HepG2 (cell line): ENCODE measurements at regions not wholly inside any gene's neighbourhood (a gene's known extent, or its start where the extent isn't known, plus 50 kb on each side); places are given as distances from the start of the nearest gene placed in this dataset.

Source experiments
- CAMTA2 ChIP-seq: sonication (generic); formaldehyde crosslinking; IDR thresholded peaks from 2 replicates; pipeline ENCODE4 v1.4.0; 2020; ENCODE audit warnings: mild to moderate bottlenecking, missing genetic modification reagents, borderline replicate concordance
- EP300 ChIP-seq, 3 experiments: sonication (generic) in 1 of 3; formaldehyde crosslinking in 1 of 3; IDR thresholded peaks; 2 replicates each; pipeline versions ENCODE4 v1.5.1 to v1.6.1; 2011 to 2020; ENCODE audit warnings: low read depth in 2 of 3, low read length in 2 of 3, borderline replicate concordance in 1 of 3, improper control_type of control experiment in 1 of 3, mild to moderate bottlenecking in 1 of 3, missing genetic modification reagents in 1 of 3, moderate library complexity in 1 of 3
- HNRNPLL ChIP-seq: fragments of 200-400 bp; formaldehyde crosslinking; IDR thresholded peaks from 2 replicates; pipeline ENCODE4 v1.6.1; 2017; ENCODE audit warnings: mild to moderate bottlenecking, low read depth, low read length; ENCODE audit not compliant: poor library complexity, severe bottlenecking
- SOX5 ChIP-seq: IDR thresholded peaks from 2 replicates; pipeline ENCODE4 v1.6.1; 2016; ENCODE audit warnings: borderline replicate concordance
- TF ChIP-seq, protein P1 (sequence below): sonication (generic); formaldehyde crosslinking; IDR thresholded peaks from 2 replicates; pipeline ENCODE4 v1.5.1; 2020; ENCODE audit warnings: mild to moderate bottlenecking, moderate library complexity, missing genetic modification reagents
- TF ChIP-seq, protein P2 (sequence below): sonication (generic); formaldehyde crosslinking; IDR thresholded peaks from 2 replicates; pipeline ENCODE4 v1.5.0; 2020; ENCODE audit warnings: mild to moderate bottlenecking, missing genetic modification reagents, moderate library complexity

GRCh38 chr10:62666275-62666674 is 138.2 kb upstream of the ADO start:
- TF ChIP-seq, protein P1, sequence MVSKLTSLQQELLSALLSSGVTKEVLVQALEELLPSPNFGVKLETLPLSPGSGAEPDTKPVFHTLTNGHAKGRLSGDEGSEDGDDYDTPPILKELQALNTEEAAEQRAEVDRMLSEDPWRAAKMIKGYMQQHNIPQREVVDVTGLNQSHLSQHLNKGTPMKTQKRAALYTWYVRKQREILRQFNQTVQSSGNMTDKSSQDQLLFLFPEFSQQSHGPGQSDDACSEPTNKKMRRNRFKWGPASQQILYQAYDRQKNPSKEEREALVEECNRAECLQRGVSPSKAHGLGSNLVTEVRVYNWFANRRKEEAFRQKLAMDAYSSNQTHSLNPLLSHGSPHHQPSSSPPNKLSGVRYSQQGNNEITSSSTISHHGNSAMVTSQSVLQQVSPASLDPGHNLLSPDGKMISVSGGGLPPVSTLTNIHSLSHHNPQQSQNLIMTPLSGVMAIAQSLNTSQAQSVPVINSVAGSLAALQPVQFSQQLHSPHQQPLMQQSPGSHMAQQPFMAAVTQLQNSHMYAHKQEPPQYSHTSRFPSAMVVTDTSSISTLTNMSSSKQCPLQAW (CRISPR knock-in tag), result no peak
- TF ChIP-seq, protein P2, sequence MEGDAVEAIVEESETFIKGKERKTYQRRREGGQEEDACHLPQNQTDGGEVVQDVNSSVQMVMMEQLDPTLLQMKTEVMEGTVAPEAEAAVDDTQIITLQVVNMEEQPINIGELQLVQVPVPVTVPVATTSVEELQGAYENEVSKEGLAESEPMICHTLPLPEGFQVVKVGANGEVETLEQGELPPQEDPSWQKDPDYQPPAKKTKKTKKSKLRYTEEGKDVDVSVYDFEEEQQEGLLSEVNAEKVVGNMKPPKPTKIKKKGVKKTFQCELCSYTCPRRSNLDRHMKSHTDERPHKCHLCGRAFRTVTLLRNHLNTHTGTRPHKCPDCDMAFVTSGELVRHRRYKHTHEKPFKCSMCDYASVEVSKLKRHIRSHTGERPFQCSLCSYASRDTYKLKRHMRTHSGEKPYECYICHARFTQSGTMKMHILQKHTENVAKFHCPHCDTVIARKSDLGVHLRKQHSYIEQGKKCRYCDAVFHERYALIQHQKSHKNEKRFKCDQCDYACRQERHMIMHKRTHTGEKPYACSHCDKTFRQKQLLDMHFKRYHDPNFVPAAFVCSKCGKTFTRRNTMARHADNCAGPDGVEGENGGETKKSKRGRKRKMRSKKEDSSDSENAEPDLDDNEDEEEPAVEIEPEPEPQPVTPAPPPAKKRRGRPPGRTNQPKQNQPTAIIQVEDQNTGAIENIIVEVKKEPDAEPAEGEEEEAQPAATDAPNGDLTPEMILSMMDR (CRISPR knock-in tag), result no peak
- TF ChIP-seq EP300 (IDR thresholded peaks at IDR 0.05; ENCODE audit: low read depth in 2 of 2, low read length in 2 of 2), result no peak
- TF ChIP-seq EP300 (CRISPR knock-in tag; IDR thresholded peaks at IDR 0.05; ENCODE audit: borderline replicate concordance), result no peak
- TF ChIP-seq SOX5, result no peak
- no peak for TF ChIP-seq HNRNPLL
- no peak for TF ChIP-seq CAMTA2
